HG02623 (cell line): ENCODE measurements at regions not wholly inside any gene's neighbourhood (a gene's known extent, or its start where the extent isn't known, plus 50 kb on each side); places are given as distances from the start of the nearest gene placed in this dataset.
"Not testable (repeated sequence)": the region's sequence is repeated elsewhere in the genome, so short reads cannot be mapped to it uniquely, and the experiment has no call there.

Experiments
- ATAC-seq: cut with Tn5 transposase; IDR thresholded peaks from one replicate; pipeline ENCODE4 v1.9.1; 2021; ENCODE audit warnings: moderate library complexity; ENCODE audit not compliant: unreplicated experiment

- no peak for ATAC-seq
These were observed 470.3 kb downstream of the OMA1 start for GRCh38 chr1:58076258-58076657.

GRCh38 chr1:58075188-58075578, 471.3 kb downstream of the OMA1 start:
- ATAC-seq, result no peak

GRCh38 chr1:58072450-58072849, 474.1 kb downstream of the OMA1 start:
- no peak for ATAC-seq

- ATAC-seq, result no peak
These were observed 479.4 kb downstream of the OMA1 start for GRCh38 chr1:58067082-58067481.

GRCh38 chr1:58065520-58065919, 481.0 kb downstream of the OMA1 start:
- ATAC-seq, result no peak

GRCh38 chr1:58064166-58064565, 482.4 kb downstream of the OMA1 start:
- ATAC-seq, result no peak

GRCh38 chr1:58063095-58063494, 483.4 kb downstream of the OMA1 start:
- no peak for ATAC-seq

- ATAC-seq, result no peak
These were observed 483.9 kb downstream of the OMA1 start for GRCh38 chr1:58062635-58063034.

- ATAC-seq, result no peak
These were observed 485.9 kb downstream of the OMA1 start for GRCh38 chr1:58060559-58061170.

GRCh38 chr1:58059789-58060188, 486.7 kb downstream of the OMA1 start:
- ATAC-seq, result no peak

- no peak for ATAC-seq
These were observed 488.2 kb downstream of the OMA1 start for GRCh38 chr1:58058323-58058722.

- ATAC-seq, result no peak
These were observed 488.7 kb downstream of the OMA1 start for GRCh38 chr1:58057826-58058225.

- not testable (repeated sequence) for ATAC-seq
These were observed 495.3 kb downstream of the OMA1 start for GRCh38 chr1:58051187-58051586.

GRCh38 chr1:58047265-58047858, 499.2 kb downstream of the OMA1 start:
- ATAC-seq, result no peak

- ATAC-seq, result no peak
These were observed 501.3 kb downstream of the OMA1 start for GRCh38 chr1:58045094-58045705.

- ATAC-seq, result no peak
These were observed 504.9 kb downstream of the OMA1 start for GRCh38 chr1:58041621-58042020.

- ATAC-seq, result no peak
These were observed 508.0 kb downstream of the OMA1 start for GRCh38 chr1:58038574-58038973.

- ATAC-seq, result no peak
These were observed 511.0 kb downstream of the OMA1 start for GRCh38 chr1:58035523-58035922.

GRCh38 chr1:58033311-58033710, 513.2 kb downstream of the OMA1 start:
- ATAC-seq, result no peak

- ATAC-seq, result no peak
These were observed 513.9 kb downstream of the OMA1 start for GRCh38 chr1:58032611-58033073.

GRCh38 chr1:58031416-58031815, 515.1 kb downstream of the OMA1 start:
- ATAC-seq, result no peak

- no peak for ATAC-seq
These were observed 516.1 kb downstream of the OMA1 start for GRCh38 chr1:58030456-58030855.
